ENCODE measurements at regions not wholly inside any gene's neighbourhood (a gene's known extent, or its start where the extent isn't known, plus 50 kb on each side); places are given as distances from the start of the nearest gene placed in this dataset.

DNA sequence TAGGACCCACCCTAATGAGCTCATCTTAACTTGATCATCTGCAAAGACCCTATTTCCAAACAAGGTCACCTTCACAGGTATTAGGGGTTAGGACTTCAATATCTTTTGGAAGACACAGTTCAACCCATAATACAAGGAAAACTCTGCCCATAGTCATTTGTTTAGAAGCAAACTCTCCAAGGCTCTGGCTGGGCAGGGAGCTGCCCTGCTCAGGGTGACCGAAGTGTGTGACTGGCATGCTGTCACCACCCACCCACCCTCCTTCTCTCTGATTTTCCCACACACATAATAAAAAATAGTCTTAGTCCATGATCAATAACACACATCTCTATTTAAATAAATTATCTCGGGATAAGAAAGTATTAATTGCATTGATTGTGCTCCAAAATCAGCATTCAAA is 161.1 kb downstream of the KCTD15 start:
- Histone ChIP-seq H3K27me3 (peaks cover 0 to 13% (median 0%) of the 10 kb centered on the region in 9 donors), H3K4me1 (no peaks in the 10 kb centered on the region), H3K36me3 (no peaks in the 10 kb centered on the region), H3K27ac (no peak overlapping the region), H3K4me3 (no peak overlapping the region), H3K9me3 (no peaks in the 10 kb centered on the region)
- no peak for TF ChIP-seq POLR2A (IDR thresholded peaks at IDR 0.05)
- TF ChIP-seq, protein P1, sequence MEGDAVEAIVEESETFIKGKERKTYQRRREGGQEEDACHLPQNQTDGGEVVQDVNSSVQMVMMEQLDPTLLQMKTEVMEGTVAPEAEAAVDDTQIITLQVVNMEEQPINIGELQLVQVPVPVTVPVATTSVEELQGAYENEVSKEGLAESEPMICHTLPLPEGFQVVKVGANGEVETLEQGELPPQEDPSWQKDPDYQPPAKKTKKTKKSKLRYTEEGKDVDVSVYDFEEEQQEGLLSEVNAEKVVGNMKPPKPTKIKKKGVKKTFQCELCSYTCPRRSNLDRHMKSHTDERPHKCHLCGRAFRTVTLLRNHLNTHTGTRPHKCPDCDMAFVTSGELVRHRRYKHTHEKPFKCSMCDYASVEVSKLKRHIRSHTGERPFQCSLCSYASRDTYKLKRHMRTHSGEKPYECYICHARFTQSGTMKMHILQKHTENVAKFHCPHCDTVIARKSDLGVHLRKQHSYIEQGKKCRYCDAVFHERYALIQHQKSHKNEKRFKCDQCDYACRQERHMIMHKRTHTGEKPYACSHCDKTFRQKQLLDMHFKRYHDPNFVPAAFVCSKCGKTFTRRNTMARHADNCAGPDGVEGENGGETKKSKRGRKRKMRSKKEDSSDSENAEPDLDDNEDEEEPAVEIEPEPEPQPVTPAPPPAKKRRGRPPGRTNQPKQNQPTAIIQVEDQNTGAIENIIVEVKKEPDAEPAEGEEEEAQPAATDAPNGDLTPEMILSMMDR (IDR thresholded peaks at IDR 0.05) = no peak
- 70 to 85% (median 75%) methylated on average over 2 of the region's 2 CpGs for WGBS, 4 donors
- DNase-seq (no peak), ATAC-seq (no peak)
- intact Hi-C loops (cut with DNase I) = no loop called here

DNA sequence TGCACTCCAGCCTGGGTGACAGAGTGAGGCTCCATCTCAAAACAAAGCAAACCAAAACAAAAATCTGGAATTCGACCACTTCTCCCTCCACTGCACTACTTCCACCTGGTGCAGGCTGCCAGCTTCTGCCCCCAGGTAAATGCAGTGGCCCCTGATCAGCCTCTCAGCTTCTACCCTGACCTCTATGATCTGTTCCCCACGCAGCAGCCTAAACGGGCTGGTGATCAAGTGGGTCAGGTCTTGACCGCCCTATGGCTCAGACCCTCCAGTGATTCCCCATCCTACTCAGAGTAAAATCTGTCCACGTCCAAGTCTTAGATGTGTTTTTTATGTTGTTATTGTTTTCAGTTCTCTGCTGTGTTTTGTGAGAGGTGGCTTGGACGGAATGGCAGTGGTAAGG is 163.9 kb downstream of the KCTD15 start:
- DNase-seq (no peak), ATAC-seq (no peak)
- Histone ChIP-seq H3K36me3 (no peaks in the 10 kb centered on the region), H3K4me1 (no peaks in the 10 kb centered on the region), H3K27me3 (peaks cover 0 to 13% (median 0%) of the 10 kb centered on the region in 9 donors), H3K27ac (no peak overlapping the region), H3K9me3 (no peaks in the 10 kb centered on the region), H3K4me3 (no peak overlapping the region)
- 56 to 73% (median 63%) methylated on average over 6 of the region's 6 CpGs for WGBS, 4 donors
- no peak for TF ChIP-seq POLR2A (IDR thresholded peaks at IDR 0.05)
- TF ChIP-seq, protein P1 (IDR thresholded peaks at IDR 0.05) = no peak
- intact Hi-C loops (cut with DNase I) = no loop called here

DNA sequence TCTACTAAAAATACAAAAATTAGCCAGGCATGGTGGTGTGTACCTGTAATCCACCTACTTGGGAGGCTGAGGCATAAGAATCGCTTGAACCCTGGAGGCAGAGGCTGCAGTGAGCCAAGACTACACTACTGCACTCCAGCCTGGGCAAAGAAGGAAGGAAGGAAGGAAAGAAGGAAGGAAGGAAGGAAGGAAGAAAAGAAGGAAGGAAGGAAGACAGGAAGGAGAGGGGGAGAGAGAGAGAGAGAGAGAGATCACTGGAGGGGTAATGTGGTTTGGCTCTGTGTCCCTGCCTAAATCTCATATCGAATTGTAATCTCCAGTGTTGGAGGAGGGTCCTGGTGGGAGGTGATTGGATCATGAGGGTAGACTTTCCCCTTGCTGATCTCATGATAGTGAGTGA is 165.5 kb downstream of the KCTD15 start:
- ATAC-seq (no peak), DNase-seq (no peak)
- intact Hi-C loops (cut with DNase I) = no loop called here
- 80 to 96% (median 83%) methylated on average over 2 of the region's 2 CpGs for WGBS, 4 donors
- H3K27ac ChIP-seq = no peak overlapping the region
- H3K27me3 ChIP-seq = peaks cover 0 to 9% (median 0%) of the 10 kb centered on the region in 9 donors
- TF ChIP-seq POLR2A (IDR thresholded peaks at IDR 0.05) = no peak
- TF ChIP-seq, protein P1 (IDR thresholded peaks at IDR 0.05) = no peak
- no peak overlapping the region for H3K4me3 ChIP-seq
- H3K36me3 ChIP-seq = no peaks in the 10 kb centered on the region
- peaks cover 0 to 12% (median 4%) of the 10 kb centered on the region in 12 donors for H3K9me3 ChIP-seq
- H3K4me1 ChIP-seq = no peaks in the 10 kb centered on the region

DNA sequence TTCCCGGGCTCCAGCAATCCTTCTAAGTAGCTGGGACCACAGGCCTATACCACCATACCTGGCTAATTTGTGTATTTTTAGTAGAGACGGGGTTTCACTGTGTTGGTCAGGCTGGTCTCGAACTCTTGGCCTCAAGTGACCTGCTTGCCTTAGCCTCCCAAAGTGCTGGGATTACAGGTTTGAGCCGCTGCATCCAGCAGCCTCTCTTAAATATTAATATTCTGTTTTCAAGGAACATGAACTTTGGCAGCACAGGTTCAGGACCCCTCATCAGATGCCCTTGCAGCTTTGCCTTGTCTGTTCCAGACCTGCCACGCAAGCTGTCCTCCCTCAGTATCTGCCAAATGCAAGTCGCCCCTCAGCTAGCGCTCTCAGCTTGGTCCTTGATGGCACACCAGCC is 166.8 kb downstream of the KCTD15 start:
- DNase-seq (no peak), ATAC-seq (no peak)
- TF ChIP-seq, protein P1 (IDR thresholded peaks at IDR 0.05) = no peak
- no peak for TF ChIP-seq POLR2A (IDR thresholded peaks at IDR 0.05)
- Histone ChIP-seq H3K36me3 (no peaks in the 10 kb centered on the region), H3K9me3 (peaks cover 0 to 20% (median 5%) of the 10 kb centered on the region in 12 donors), H3K27me3 (peaks cover 0 to 8% (median 0%) of the 10 kb centered on the region in 9 donors), H3K4me1 (no peaks in the 10 kb centered on the region), H3K4me3 (no peak overlapping the region), H3K27ac (no peak overlapping the region)
- intact Hi-C loops (cut with DNase I) = no loop called here
- 91 to 92% (median 92%) methylated on average over 6 to 7 of the region's 7 CpGs for WGBS, 4 donors
